OCI-LY7 (cell line): ENCODE measurements at regions not wholly inside any gene's neighbourhood (a gene's known extent, or its start where the extent isn't known, plus 50 kb on each side); places are given as distances from the start of the nearest gene placed in this dataset.

Experiments used
- CTCF ChIP-seq: fragments of 200-600 bp; sonication (generic); conservative IDR thresholded peaks from 2 replicates; pipeline ENCODE4 v1.5.1; 2014; ENCODE audit warnings: mild to moderate bottlenecking, antibody characterized with exemption, low read length, moderate library complexity, mixed read lengths
- EZH2phosphoT487 ChIP-seq: fragments of 200-600 bp; sonication (generic); IDR thresholded peaks from 2 replicates; pipeline ENCODE4 v1.6.1; 2018; ENCODE audit warnings: low read depth, borderline replicate concordance, mild to moderate bottlenecking, mixed run types, antibody characterized with exemption, low read length, moderate library complexity, mixed read lengths

- TF ChIP-seq CTCF, result no peak
- TF ChIP-seq EZH2phosphoT487, result no peak
Measured at GRCh38 chr6:139520321-139520768, 145.9 kb upstream of the CITED2 start.
